HepG2 (cell line): ENCODE measurements at regions not wholly inside any gene's neighbourhood (a gene's known extent, or its start where the extent isn't known, plus 50 kb on each side); places are given as distances from the start of the nearest gene placed in this dataset.

Experiments
- ELF4 ChIP-seq: sonication (generic); formaldehyde crosslinking; IDR thresholded peaks from 2 replicates; pipeline ENCODE4 v1.5.0; 2020; ENCODE audit warnings: missing genetic modification reagents, mild to moderate bottlenecking, moderate library complexity, borderline replicate concordance
- SMAD1 ChIP-seq: sonication (generic); formaldehyde crosslinking; IDR thresholded peaks from 2 replicates; pipeline ENCODE4 v1.4.0; 2020; ENCODE audit warnings: missing genetic modification reagents, low read depth, mild to moderate bottlenecking, borderline replicate concordance

DNA sequence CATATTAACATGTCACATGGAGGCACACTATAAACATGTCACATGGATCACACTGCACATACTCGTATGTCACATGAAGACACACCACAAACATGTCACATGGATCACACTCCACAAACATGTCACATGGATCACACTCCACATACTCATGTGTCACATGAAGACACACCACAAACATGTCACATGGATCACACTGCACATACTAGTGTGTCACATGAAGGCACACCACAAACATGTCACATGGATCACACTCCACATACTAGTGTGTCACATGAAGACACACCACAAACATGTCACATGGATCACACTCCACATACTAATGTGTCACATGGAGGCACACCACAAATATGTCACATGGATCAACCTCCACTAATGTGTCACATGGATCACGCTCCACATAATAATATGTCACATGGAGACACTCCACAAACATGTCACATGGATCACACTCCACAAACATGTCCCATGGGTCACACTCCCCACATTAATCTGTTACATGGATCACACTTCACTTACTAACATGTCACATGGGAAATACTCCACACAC lies 195.6 kb upstream of the PFKP start:
- TF ChIP-seq SMAD1 (no peak), ELF4 (CRISPR knock-in tag) (no peak)
